Liver (tissue), 8 donors: ENCODE measurements at regions not wholly inside any gene's neighbourhood (a gene's known extent, or its start where the extent isn't known, plus 50 kb on each side); places are given as distances from the start of the nearest gene placed in this dataset.

Experiments
- DNase-seq: peaks from one replicate; pipeline ENCODE4 v3.0.0-alpha.2; 2017; ENCODE audit warnings: low spot score
- H3K27ac ChIP-seq, 2 donors: one replicate each; pipeline ENCODE4 v1.7.0; 2013; ENCODE audit warnings: inconsistent platforms in 2 of 2, low read length in 2 of 2, control low read depth in 1 of 2, low read depth in 1 of 2, mild to moderate bottlenecking in 1 of 2
- H3K27me3 ChIP-seq, 4 donors: one replicate each; pipeline versions ENCODE4 v1.6.1 to v1.7.0; 2013; ENCODE audit warnings: low read length in 3 of 4, inconsistent platforms in 1 of 4, mild to moderate bottlenecking in 1 of 4, moderate library complexity in 1 of 4; ENCODE audit not compliant: control insufficient read depth in 4 of 4, insufficient read depth in 4 of 4
- H3K36me3 ChIP-seq, 4 donors: one replicate each; pipeline versions ENCODE4 v1.6.1 to v1.7.0; 2013; ENCODE audit warnings: low read length in 3 of 4, mild to moderate bottlenecking in 3 of 4, low read depth in 1 of 4, moderate library complexity in 1 of 4; ENCODE audit not compliant: control insufficient read depth in 4 of 4, insufficient read depth in 3 of 4
- H3K4me1 ChIP-seq, 4 donors: one replicate each; pipeline versions ENCODE4 v1.6.1 to v1.7.0; 2013; ENCODE audit warnings: low read length in 3 of 4, mild to moderate bottlenecking in 3 of 4, moderate library complexity in 1 of 4; ENCODE audit not compliant: control insufficient read depth in 4 of 4, insufficient read depth in 4 of 4
- H3K4me3 ChIP-seq, 3 donors: one replicate each; pipeline versions ENCODE4 v1.6.1 to v1.7.0; 2013; ENCODE audit warnings: low read length in 3 of 3, control low read depth in 1 of 3, low read depth in 1 of 3, mild to moderate bottlenecking in 1 of 3
- H3K9ac ChIP-seq, 2 donors: one replicate each; pipeline ENCODE4 v1.7.0; 2013; ENCODE audit warnings: low read length in 2 of 2, mild to moderate bottlenecking in 2 of 2, moderate library complexity in 2 of 2, control low read depth in 1 of 2, low read depth in 1 of 2
- H3K9me3 ChIP-seq, 4 donors: one replicate each; pipeline versions ENCODE4 v1.6.1 to v1.7.0; 2013; ENCODE audit warnings: low read length in 3 of 4; ENCODE audit not compliant: control insufficient read depth in 4 of 4
- CTCF ChIP-seq: fragments of 150-350 bp; IDR thresholded peaks from 2 replicates; pipeline ENCODE4 v1.5.1; 2017; ENCODE audit warnings: improper control_type of control experiment, low read depth, low read length; ENCODE audit not compliant: missing input control
- FOXA1 ChIP-seq: IDR thresholded peaks from 2 replicates; pipeline ENCODE4 v1.6.1; 2016; ENCODE audit warnings: antibody characterized with exemption
- FOXA2 ChIP-seq: IDR thresholded peaks from 2 replicates; pipeline ENCODE4 v1.6.1; 2016; ENCODE audit warnings: antibody characterized with exemption
- JUND ChIP-seq, 2 donors: IDR thresholded peaks; 2 replicates each; pipeline ENCODE4 v1.6.1; 2016; ENCODE audit warnings: antibody characterized with exemption in 2 of 2
- MAX ChIP-seq: IDR thresholded peaks from 2 replicates; pipeline ENCODE4 v1.6.1; 2016; ENCODE audit warnings: antibody characterized with exemption
- REST ChIP-seq: IDR thresholded peaks from 2 replicates; pipeline ENCODE4 v1.6.1; 2016; ENCODE audit warnings: antibody characterized with exemption, mild to moderate bottlenecking
- SP1 ChIP-seq: IDR thresholded peaks from 2 replicates; pipeline ENCODE4 v1.6.1; 2018; ENCODE audit warnings: antibody characterized with exemption, mild to moderate bottlenecking
- ZBTB33 ChIP-seq: IDR thresholded peaks from 2 replicates; pipeline ENCODE4 v1.6.1; 2016; ENCODE audit warnings: antibody characterized with exemption
- WGBS: extraction: QIAGEN DNeasy Blood & Tissue Kit; methylation state at CpG from one replicate; pipeline ENCODE4 v1.1.7; 2013; 5-methylcytosine and 5-hydroxymethylcytosine counted together
- donor health status: healthy.
- donor health status: healthy.
- donor health status: healthy.
- donor health status: healthy.
- donor health status: healthy.

GRCh38 chr1:221429264-221429663 lies 312.6 kb downstream of the DUSP10 start:
- peaks cover 0 to 1% (median 0%) of the 10 kb centered on the region in 4 donors for H3K9me3 ChIP-seq

GRCh38 chr1:221430152-221430960 lies 311.5 kb downstream of the DUSP10 start:
- 95% methylated on average over 4 of the region's 4 CpGs for WGBS
- Histone ChIP-seq H3K27ac (no peak overlapping the region), H3K36me3 (no peaks in the 10 kb centered on the region)
- no peak for TF ChIP-seq ZBTB33
- no peak for TF ChIP-seq SP1
- no peak for TF ChIP-seq REST
- TF ChIP-seq CTCF: no peak
- no peak for TF ChIP-seq JUND (IDR thresholded peaks at IDR 0.05)
- TF ChIP-seq FOXA1: no peak

More at GRCh38 chr1:221429264-221429663, 312.6 kb downstream of the DUSP10 start:
- no peak for DNase-seq
- WGBS: 73% methylated on average over 1 of the region's 1 CpG
- Histone ChIP-seq H3K9ac (no peak overlapping the region), H3K36me3 (no peaks in the 10 kb centered on the region), H3K27ac (no peak overlapping the region), H3K4me1 (no peaks in the 10 kb centered on the region), H3K27me3 (no peaks in the 10 kb centered on the region), H3K4me3 (no peak overlapping the region)
- TF ChIP-seq MAX (no peak), JUND (IDR thresholded peaks at IDR 0.05) (peak in 1 of 2 donors; percentile 51), FOXA2 (no peak), ZBTB33 (no peak), REST (no peak)

More at GRCh38 chr1:221430152-221430960, 311.5 kb downstream of the DUSP10 start:
- Histone ChIP-seq H3K4me1 (no peaks in the 10 kb centered on the region), H3K9ac (no peak overlapping the region), H3K27me3 (no peaks in the 10 kb centered on the region), H3K9me3 (peaks cover 0 to 1% (median 0%) of the 10 kb centered on the region in 4 donors), H3K4me3 (no peak overlapping the region)
- no peak for DNase-seq
